ENCODE measurements at regions not wholly inside any gene's neighbourhood (a gene's known extent, or its start where the extent isn't known, plus 50 kb on each side); places are given as distances from the start of the nearest gene placed in this dataset.
"Not testable (repeated sequence)": the region's sequence is repeated elsewhere in the genome, so short reads cannot be mapped to it uniquely, and the experiment has no call there.

- TF ChIP-seq CTCF, POLR2A (IDR thresholded peaks at IDR 0.05): not testable (repeated sequence)
Measured at GRCh38 chr2:144636860-144637259, 116.9 kb upstream of the ZEB2 start.
